ENCODE measurements at regions not wholly inside any gene's neighbourhood (a gene's known extent, or its start where the extent isn't known, plus 50 kb on each side); places are given as distances from the start of the nearest gene placed in this dataset.
"Not testable (repeated sequence)": the region's sequence is repeated elsewhere in the genome, so short reads cannot be mapped to it uniquely, and the experiment has no call there.

- H3K9me3 Mint-ChIP-seq; ATAC-seq (ENCODE audit: low read depth); POLR2A ChIA-PET; H3K27me3 Mint-ChIP-seq; H3K4me3 Mint-ChIP-seq; H3K36me3 Mint-ChIP-seq; H3K4me1 Mint-ChIP-seq; DNase-seq; H3K27ac Mint-ChIP-seq: not testable (repeated sequence)
Observed at GRCh38 chr16:21487956-21488355, 111.4 kb upstream of the METTL9 start.

- H3K27ac Mint-ChIP-seq; ATAC-seq (ENCODE audit: low read depth); H3K4me1 Mint-ChIP-seq; H3K36me3 Mint-ChIP-seq; DNase-seq; H3K9me3 Mint-ChIP-seq; H3K27me3 Mint-ChIP-seq; POLR2A ChIA-PET; H3K4me3 Mint-ChIP-seq: not testable (repeated sequence)
Observed at GRCh38 chr16:21499046-21499445, 100.3 kb upstream of the METTL9 start.

- DNase-seq (peak; percentile 87), ATAC-seq (ENCODE audit: low read depth) (peak; percentile 71)
- H3K9me3 Mint-ChIP-seq, H3K36me3 Mint-ChIP-seq, H3K27me3 Mint-ChIP-seq: not testable (repeated sequence)
- peak overlapping the region; percentile 91 for H3K4me3 Mint-ChIP-seq
- H3K4me1 Mint-ChIP-seq = peaks cover 11% of the 10 kb centered on the region
- POLR2A ChIA-PET = interaction anchor here (0.6 to 1.7 kb wide), 2 partner anchors 19 to 153 kb away, joined by 3 read pairs; no protein-coding TSS in a partner anchor
- H3K27ac Mint-ChIP-seq = peak overlapping the region; percentile 94
Observed at GRCh38 chr16:21501223-21501868, 98.0 kb upstream of the METTL9 start.

GRCh38 chr16:21501869-21502667 lies 97.3 kb upstream of the METTL9 start:
- peaks cover 15% of the 10 kb centered on the region for H3K4me1 Mint-ChIP-seq
- H3K27ac Mint-ChIP-seq = peak overlapping the region; percentile 94
- DNase-seq (peak; percentile 99), ATAC-seq (ENCODE audit: low read depth) (peak; percentile 62)
- POLR2A ChIA-PET = interaction anchor here (0.6 to 1.7 kb wide), 2 partner anchors 17 to 18 kb away, joined by 3 read pairs; no protein-coding TSS in a partner anchor
- H3K36me3 Mint-ChIP-seq = peaks cover 7% of the 10 kb centered on the region
- H3K4me3 Mint-ChIP-seq = peak overlapping the region; percentile 91
- H3K9me3 Mint-ChIP-seq = no peaks in the 10 kb centered on the region
- H3K27me3 Mint-ChIP-seq = no peaks in the 10 kb centered on the region

GRCh38 chr16:21503574-21503920 lies 95.8 kb upstream of the METTL9 start:
- H3K27me3 Mint-ChIP-seq; POLR2A ChIA-PET; H3K9me3 Mint-ChIP-seq; ATAC-seq (ENCODE audit: low read depth); DNase-seq: not testable (repeated sequence)
- H3K4me1 Mint-ChIP-seq = peaks cover 27% of the 10 kb centered on the region
- peak overlapping the region; percentile 25 for H3K27ac Mint-ChIP-seq
- peaks cover 11% of the 10 kb centered on the region for H3K36me3 Mint-ChIP-seq
- H3K4me3 Mint-ChIP-seq = peak overlapping the region; percentile 46

GRCh38 chr16:21503941-21504832 lies 95.2 kb upstream of the METTL9 start:
- Mint-ChIP-seq H3K36me3 (peaks cover 15% of the 10 kb centered on the region), H3K27ac (peak overlapping the region; percentile 78), H3K4me3 (peak overlapping the region; percentile 20), H3K4me1 (peaks cover 32% of the 10 kb centered on the region)
- POLR2A ChIA-PET; ATAC-seq (ENCODE audit: low read depth); H3K27me3 Mint-ChIP-seq; H3K9me3 Mint-ChIP-seq: not testable (repeated sequence)
- peak; percentile 29 for DNase-seq

GRCh38 chr16:21505751-21506520 lies 93.4 kb upstream of the METTL9 start:
- POLR2A ChIA-PET = interaction anchor here (2.2 kb wide), 1 partner anchor 14 kb away, joined by 16 read pairs; no protein-coding TSS in a partner anchor
- H3K9me3 Mint-ChIP-seq; H3K27me3 Mint-ChIP-seq; ATAC-seq (ENCODE audit: low read depth): not testable (repeated sequence)
- H3K4me3 Mint-ChIP-seq = peak overlapping the region; percentile 91
- H3K36me3 Mint-ChIP-seq = peaks cover 18% of the 10 kb centered on the region
- peak overlapping the region; percentile 99 for H3K27ac Mint-ChIP-seq
- H3K4me1 Mint-ChIP-seq = peaks cover 46% of the 10 kb centered on the region
- DNase-seq = peak; percentile 25

- Mint-ChIP-seq H3K27ac (peak overlapping the region; percentile 99), H3K4me1 (peaks cover 51% of the 10 kb centered on the region), H3K4me3 (peak overlapping the region; percentile 91), H3K36me3 (peaks cover 23% of the 10 kb centered on the region)
- DNase-seq (peak; percentile 87), ATAC-seq (ENCODE audit: low read depth) (peak; percentile 85)
- POLR2A ChIA-PET = interaction anchor here (2.2 kb wide), 1 partner anchor 13 kb away, joined by 16 read pairs; no protein-coding TSS in a partner anchor
- not testable (repeated sequence) for H3K27me3 Mint-ChIP-seq, H3K9me3 Mint-ChIP-seq
Observed at GRCh38 chr16:21506857-21507456, 92.4 kb upstream of the METTL9 start.

GRCh38 chr16:21507631-21508305 lies 91.6 kb upstream of the METTL9 start:
- peak; percentile 40 for DNase-seq
- ATAC-seq (ENCODE audit: low read depth); H3K9me3 Mint-ChIP-seq; H3K27me3 Mint-ChIP-seq: not testable (repeated sequence)
- peaks cover 23% of the 10 kb centered on the region for H3K36me3 Mint-ChIP-seq
- H3K4me1 Mint-ChIP-seq = peaks cover 54% of the 10 kb centered on the region
- H3K4me3 Mint-ChIP-seq = peak overlapping the region; percentile 91
- H3K27ac Mint-ChIP-seq = peak overlapping the region; percentile 99
- POLR2A ChIA-PET = interaction anchor here (0.7 to 2.2 kb wide), 2 partner anchors 12 to 13 kb away, joined by 3 to 16 read pairs; no protein-coding TSS in a partner anchor

- H3K27ac Mint-ChIP-seq = peak overlapping the region; percentile 99
- peaks cover 51% of the 10 kb centered on the region for H3K4me1 Mint-ChIP-seq
- peaks cover 18% of the 10 kb centered on the region for H3K36me3 Mint-ChIP-seq
- H3K27me3 Mint-ChIP-seq; ATAC-seq (ENCODE audit: low read depth); H3K9me3 Mint-ChIP-seq: not testable (repeated sequence)
- POLR2A ChIA-PET = interaction anchor here (0.7 kb wide), 1 partner anchor 12 kb away, joined by 3 read pairs; no protein-coding TSS in a partner anchor
- peak overlapping the region; percentile 91 for H3K4me3 Mint-ChIP-seq
- DNase-seq = peak; percentile 31
Observed at GRCh38 chr16:21508661-21509436, 90.5 kb upstream of the METTL9 start.

GRCh38 chr16:21509437-21510086 lies 89.8 kb upstream of the METTL9 start:
- ATAC-seq (ENCODE audit: low read depth); H3K27me3 Mint-ChIP-seq: not testable (repeated sequence)
- H3K4me3 Mint-ChIP-seq = peak overlapping the region; percentile 23

More at GRCh38 chr16:21509437-21510086, 89.8 kb upstream of the METTL9 start:
- H3K27ac Mint-ChIP-seq = peak overlapping the region; percentile 99
- H3K4me1 Mint-ChIP-seq = peaks cover 54% of the 10 kb centered on the region
- H3K9me3 Mint-ChIP-seq, POLR2A ChIA-PET: not testable (repeated sequence)
- H3K36me3 Mint-ChIP-seq = peaks cover 17% of the 10 kb centered on the region
- DNase-seq = peak; percentile 33
